Astrocyte (in vitro differentiated cells and primary cell): ENCODE measurements at regions not wholly inside any gene's neighbourhood (a gene's known extent, or its start where the extent isn't known, plus 50 kb on each side); places are given as distances from the start of the nearest gene placed in this dataset.
A peak's percentile ranks its signal among the peaks of the same experiment; 100 is the strongest.

Experiments
- DNase-seq: peaks from one replicate; pipeline ENCODE4 v3.0.0-alpha.2; 2010; ENCODE audit warnings: low read depth
- FAIRE-seq: peaks from 2 replicates; lab custom pipeline; 2011; peaks lifted over from hg19 to GRCh38; lab: Jason Lieb, UNC
- H2AFZ ChIP-seq: 2 replicates; pipeline ENCODE4 v1.6.0; 2012; ENCODE audit warnings: low read depth, low read length, inconsistent platforms
- H3K27ac ChIP-seq: 2 replicates; pipeline ENCODE4 v1.5.1; 2011; ENCODE audit warnings: low read depth, low read length, inconsistent platforms
- H3K27me3 ChIP-seq: 2 replicates; pipeline ENCODE4 v1.6.0; 2011; ENCODE audit warnings: low read length, inconsistent platforms; ENCODE audit not compliant: insufficient read depth
- H3K36me3 ChIP-seq: 2 replicates; pipeline ENCODE4 v1.5.1; 2011; ENCODE audit warnings: low read length, inconsistent platforms; ENCODE audit not compliant: insufficient read depth
- H3K4me1 ChIP-seq: 2 replicates; pipeline ENCODE4 v1.5.1; 2011; ENCODE audit warnings: low read length, inconsistent platforms; ENCODE audit not compliant: insufficient read depth
- H3K4me2 ChIP-seq: 2 replicates; pipeline ENCODE4 v1.6.0; 2012; ENCODE audit warnings: low read length, inconsistent platforms
- H3K4me3 ChIP-seq: 2 replicates; pipeline ENCODE4 v1.5.1; 2011; ENCODE audit warnings: low read depth, mild to moderate bottlenecking, low read length, inconsistent platforms; ENCODE audit not compliant: insufficient read depth
- H3K79me2 ChIP-seq: 2 replicates; pipeline ENCODE4 v1.6.0; 2012; ENCODE audit warnings: mild to moderate bottlenecking, low read length, inconsistent platforms; ENCODE audit not compliant: insufficient read depth
- H3K9ac ChIP-seq: 2 replicates; pipeline ENCODE4 v1.6.0; 2012; ENCODE audit warnings: mild to moderate bottlenecking, low read length, inconsistent platforms
- H3K9me3 ChIP-seq: 2 replicates; pipeline ENCODE4 v1.5.1; 2012; ENCODE audit warnings: low read depth, mild to moderate bottlenecking, low read length, inconsistent platforms; ENCODE audit not compliant: insufficient read depth
- H4K20me1 ChIP-seq: 2 replicates; pipeline ENCODE4 v1.6.0; 2012; ENCODE audit warnings: low read length, inconsistent platforms; ENCODE audit not compliant: insufficient read depth
- H3K27ac Mint-ChIP-seq: one replicate; pipeline ENCODE4 v1.8.0; 2021; ENCODE audit warnings: mild to moderate bottlenecking, mixed read lengths; ENCODE audit not compliant: unreplicated experiment
- H3K27me3 Mint-ChIP-seq: one replicate; pipeline ENCODE4 v1.8.0; 2021; ENCODE audit warnings: low read depth, mixed read lengths; ENCODE audit not compliant: unreplicated experiment
- H3K36me3 Mint-ChIP-seq: one replicate; pipeline ENCODE4 v1.8.0; 2021; ENCODE audit warnings: low read depth, mixed read lengths; ENCODE audit not compliant: unreplicated experiment
- H3K4me1 Mint-ChIP-seq: one replicate; pipeline ENCODE4 v1.8.0; 2021; ENCODE audit warnings: low read depth, mixed read lengths; ENCODE audit not compliant: unreplicated experiment
- H3K4me3 Mint-ChIP-seq: one replicate; pipeline ENCODE4 v1.8.0; 2021; ENCODE audit warnings: mild to moderate bottlenecking, moderate library complexity, mixed read lengths; ENCODE audit not compliant: unreplicated experiment
- H3K9me3 Mint-ChIP-seq: one replicate; pipeline ENCODE4 v1.8.0; 2021; ENCODE audit warnings: mild to moderate bottlenecking, mixed read lengths; ENCODE audit not compliant: unreplicated experiment
- CTCF ChIP-seq: IDR thresholded peaks from 2 replicates; pipeline ENCODE4 v1.5.1; 2011; ENCODE audit warnings: low read depth, mild to moderate bottlenecking, inconsistent platforms, low read length, moderate library complexity; ENCODE audit not compliant: insufficient read depth
- EZH2 ChIP-seq: IDR thresholded peaks from 2 replicates; pipeline ENCODE4 v1.6.1; 2012; ENCODE audit warnings: mild to moderate bottlenecking, low read length, inconsistent platforms; ENCODE audit not compliant: insufficient read depth

GRCh38 chr4:116055857-116056827 lies 942.7 kb upstream of the NDST4 start:
- Mint-ChIP-seq H3K4me3 (no peak overlapping the region), H3K27ac (no peak overlapping the region), H3K36me3 (no peaks in the 10 kb centered on the region), H3K27me3 (no peaks in the 10 kb centered on the region), H3K9me3 (peaks cover 4% of the 10 kb centered on the region), H3K4me1 (no peaks in the 10 kb centered on the region)
- no peak overlapping the region for H3K4me3 ChIP-seq
- TF ChIP-seq EZH2 (no peak), CTCF (peak; percentile 8)
- no peak overlapping the region for H3K4me2 ChIP-seq
- no peak overlapping the region for H3K9ac ChIP-seq
- DNase-seq (peak; percentile 3), FAIRE-seq (no peak)
- no peak overlapping the region for H3K27ac ChIP-seq
- no peaks in the 10 kb centered on the region for H3K4me1 ChIP-seq
- no peaks in the 10 kb centered on the region for H3K79me2 ChIP-seq
- H3K27me3 ChIP-seq, result no peaks in the 10 kb centered on the region
- no peaks in the 10 kb centered on the region for H4K20me1 ChIP-seq
- H2AFZ ChIP-seq, result no peak overlapping the region
- H3K9me3 ChIP-seq, result no peaks in the 10 kb centered on the region
- no peaks in the 10 kb centered on the region for H3K36me3 ChIP-seq

GRCh38 chr4:116027311-116027710 lies 913.9 kb upstream of the NDST4 start:
- no peak overlapping the region for H3K9ac ChIP-seq
- H3K27ac ChIP-seq, result no peak overlapping the region
- H3K4me1 ChIP-seq, result no peaks in the 10 kb centered on the region
- no peak overlapping the region for H2AFZ ChIP-seq
- Mint-ChIP-seq H3K27me3 (no peaks in the 10 kb centered on the region), H3K9me3 (no peaks in the 10 kb centered on the region), H3K4me1 (peaks cover under 1% of the 10 kb centered on the region), H3K4me3 (no peak overlapping the region), H3K36me3 (no peaks in the 10 kb centered on the region), H3K27ac (no peak overlapping the region)
- no peaks in the 10 kb centered on the region for H3K36me3 ChIP-seq
- H3K4me2 ChIP-seq, result no peak overlapping the region
- H3K27me3 ChIP-seq, result no peaks in the 10 kb centered on the region
- FAIRE-seq (no peak), DNase-seq (no peak)
- TF ChIP-seq EZH2, result no peak
- TF ChIP-seq CTCF, result no peak
- no peak overlapping the region for H3K4me3 ChIP-seq
- no peaks in the 10 kb centered on the region for H3K9me3 ChIP-seq
- no peaks in the 10 kb centered on the region for H4K20me1 ChIP-seq
- H3K79me2 ChIP-seq, result no peaks in the 10 kb centered on the region
